GM18858 (cell line): ENCODE measurements at regions not wholly inside any gene's neighbourhood (a gene's known extent, or its start where the extent isn't known, plus 50 kb on each side); places are given as distances from the start of the nearest gene placed in this dataset.
"Not testable (repeated sequence)": the region's sequence is repeated elsewhere in the genome, so short reads cannot be mapped to it uniquely, and the experiment has no call there.

ENCODE experiments used
- ATAC-seq: cut with Tn5 transposase; IDR thresholded peaks from one replicate; pipeline ENCODE4 v1.9.1; 2021; ENCODE audit not compliant: unreplicated experiment

- ATAC-seq = no peak
Observed at GRCh38 chr13:27327633-27328032, 57.0 kb downstream of the RASL11A start.

GRCh38 chr13:27329210-27329609 lies 58.6 kb downstream of the RASL11A start:
- ATAC-seq = no peak

- no peak for ATAC-seq
Observed at GRCh38 chr13:27334774-27335435, 64.3 kb downstream of the RASL11A start.

GRCh38 chr13:27336014-27336673 lies 65.5 kb downstream of the RASL11A start:
- ATAC-seq = no peak

GRCh38 chr13:27338207-27338606 lies 67.6 kb downstream of the RASL11A start:
- ATAC-seq = no peak

- ATAC-seq = no peak
Observed at GRCh38 chr13:27338816-27339215, 68.2 kb downstream of the RASL11A start.

GRCh38 chr13:27339299-27339698 lies 68.7 kb downstream of the RASL11A start:
- ATAC-seq = no peak

GRCh38 chr13:27341616-27342015 lies 71.0 kb downstream of the RASL11A start:
- ATAC-seq = no peak

GRCh38 chr13:27347211-27347772 lies 76.7 kb downstream of the RASL11A start:
- no peak for ATAC-seq

- no peak for ATAC-seq
Observed at GRCh38 chr13:27348461-27348860, 76.0 kb upstream of the GTF3A start.

- no peak for ATAC-seq
Observed at GRCh38 chr13:27349458-27349857, 75.0 kb upstream of the GTF3A start.

GRCh38 chr13:27350825-27351224 lies 73.6 kb upstream of the GTF3A start:
- ATAC-seq = not testable (repeated sequence)

- ATAC-seq = no peak
Observed at GRCh38 chr13:27352698-27353097, 71.7 kb upstream of the GTF3A start.

GRCh38 chr13:27353166-27353583 lies 71.2 kb upstream of the GTF3A start:
- ATAC-seq = peak; percentile 98

- no peak for ATAC-seq
Observed at GRCh38 chr13:27353708-27354107, 70.7 kb upstream of the GTF3A start.

- no peak for ATAC-seq
Observed at GRCh38 chr13:27354379-27354778, 70.0 kb upstream of the GTF3A start.

GRCh38 chr13:27355894-27356293 lies 68.5 kb upstream of the GTF3A start:
- ATAC-seq = no peak

GRCh38 chr13:27358420-27358819 lies 66.0 kb upstream of the GTF3A start:
- ATAC-seq = no peak

GRCh38 chr13:27359199-27359821 lies 65.1 kb upstream of the GTF3A start:
- ATAC-seq = no peak

- ATAC-seq = no peak
Observed at GRCh38 chr13:27360562-27360961, 63.9 kb upstream of the GTF3A start.

- ATAC-seq = peak; percentile 66
Observed at GRCh38 chr13:27362064-27362751, 62.2 kb upstream of the GTF3A start.
